Right lobe of liver (tissue), 6 donors: ENCODE measurements at regions not wholly inside any gene's neighbourhood (a gene's known extent, or its start where the extent isn't known, plus 50 kb on each side); places are given as distances from the start of the nearest gene placed in this dataset.
"Not testable (repeated sequence)": the region's sequence is repeated elsewhere in the genome, so short reads cannot be mapped to it uniquely, and the experiment has no call there.

Source experiments
- ATAC-seq, 4 donors: fragments of 200-7000 bp; cut with Tn5 transposase; one replicate each; pipeline ENCODE4 v1.9.1; 2020; ENCODE audit warnings: mild to moderate bottlenecking in 4 of 4, moderate library complexity in 4 of 4
- DNase-seq, 3 donors: peaks; one replicate each; pipeline ENCODE4 v3.0.0-alpha.2; 2020
- H3K27ac ChIP-seq, 3 donors: fragments of 200-600 bp; one replicate each; pipeline ENCODE4 v1.8.0; 2022
- H3K27me3 ChIP-seq, 2 donors: fragments of 200-600 bp; one replicate each; pipeline ENCODE4 v1.8.0; 2022
- H3K36me3 ChIP-seq, 4 donors: fragments of 200-600 bp; sonication (generic) in 1 of 4; one replicate each; pipeline versions ENCODE4 v1.5.1 to v1.8.0; 2017 to 2022; ENCODE audit warnings: control low read depth in 1 of 4
- H3K4me1 ChIP-seq, 4 donors: fragments of 200-600 bp; sonication (generic) in 1 of 4; one replicate each; pipeline versions ENCODE4 v1.5.1 to v1.8.0; 2017 to 2022; ENCODE audit warnings: control low read depth in 1 of 4
- H3K4me3 ChIP-seq, 3 donors: fragments of 200-600 bp; one replicate each; pipeline ENCODE4 v1.8.0; 2022
- H3K9me3 ChIP-seq, 4 donors: fragments of 200-600 bp; sonication (generic) in 1 of 4; one replicate each; pipeline versions ENCODE4 v1.5.1 to v1.8.0; 2017 to 2022; ENCODE audit warnings: control low read depth in 1 of 4
- CTCF ChIP-seq, 4 donors: fragments of 200-600 bp in 3 of 4; fragments of 450-650 bp in 1 of 4; IDR thresholded peaks; one replicate each; pipeline versions ENCODE4 v1.5.1 to v1.8.0; 2016 to 2022; ENCODE audit warnings: antibody characterized with exemption in 4 of 4, mild to moderate bottlenecking in 2 of 4
- POLR2A ChIP-seq: fragments of 450-650 bp; IDR thresholded peaks from one replicate; pipeline ENCODE4 v1.6.1; 2017; ENCODE audit warnings: antibody characterized with exemption, mild to moderate bottlenecking
- WGBS: methylation state at CpG from one replicate; pipeline ENCODE4 v1.1.6; 2018; ENCODE audit warnings: low coverage, low lambda C conversion rate; ENCODE audit not compliant: insufficient coverage; ENCODE audit errors: missing lambda C conversion rate; 5-methylcytosine and 5-hydroxymethylcytosine counted together
- intact Hi-C, 2 donors: fragments of 100-400 bp; cut with DNase I; formaldehyde crosslinking; loops; one replicate each; pipeline versions ENCODE4 v1.11.2 to v1.14.1; 2022
- donor health status: DM: no; HTN: yes; CAD: no.
- donor health status: DM: no; HTN: no; CAD: no.
- donor health status: DM: no; HTN: no; CAD: no.
- donor health status: DM: no; HTN: yes; CAD: no.
- donor health status: DM: no; HTN: yes; CAD: no.

GRCh38 chr6:137283080-137283479, 63.9 kb upstream of the IFNGR1 start:
- Histone ChIP-seq H3K9me3 (no peaks in the 10 kb centered on the region), H3K36me3 (no peaks in the 10 kb centered on the region), H3K27ac (no peak overlapping the region), H3K4me1 (peaks cover 0 to 3% (median 0%) of the 10 kb centered on the region in 4 donors), H3K27me3 (no peaks in the 10 kb centered on the region), H3K4me3 (no peak overlapping the region)
- intact Hi-C loops: no loop called here
- TF ChIP-seq POLR2A (no peak), CTCF (IDR thresholded peaks at IDR 0.05) (no peak)
- DNase-seq: no peak
- WGBS: 86% methylated on average over 1 of the region's 2 CpGs
- ATAC-seq: no peak

- H3K4me3 ChIP-seq: no peak overlapping the region
- no peak for TF ChIP-seq CTCF (IDR thresholded peaks at IDR 0.05)
- no peak for TF ChIP-seq POLR2A
- intact Hi-C loops: no loop called here
- DNase-seq: no peak
- WGBS: 76% methylated on average over 6 of the region's 8 CpGs
- H3K36me3 ChIP-seq: no peaks in the 10 kb centered on the region
- H3K9me3 ChIP-seq: no peaks in the 10 kb centered on the region
- no peak overlapping the region for H3K27ac ChIP-seq
- H3K4me1 ChIP-seq: peaks cover 0 to 3% (median 0%) of the 10 kb centered on the region in 4 donors
- H3K27me3 ChIP-seq: no peaks in the 10 kb centered on the region
- ATAC-seq: peak in 3 of 4 donors; percentile 34 to 52 (median 40)
Observed at GRCh38 chr6:137282254-137282653, 63.1 kb upstream of the IFNGR1 start.

- intact Hi-C loops: loop anchor here in 1 of 2 donors (10.0 kb wide), 1 partner anchor 136 kb away; no protein-coding TSS in a partner anchor
- H3K4me1 ChIP-seq: not testable (repeated sequence)
Observed at GRCh38 chr6:137279279-137279678, 60.1 kb upstream of the IFNGR1 start.

GRCh38 chr6:137277971-137278637, 58.9 kb upstream of the IFNGR1 start:
- intact Hi-C loops: loop anchor here in 1 of 2 donors (10.0 kb wide), 1 partner anchor 137 kb away; no protein-coding TSS in a partner anchor

More at GRCh38 chr6:137279279-137279678, 60.1 kb upstream of the IFNGR1 start:
- H3K36me3 ChIP-seq, DNase-seq, H3K27ac ChIP-seq, H3K4me3 ChIP-seq, H3K27me3 ChIP-seq, H3K9me3 ChIP-seq, ATAC-seq: not testable (repeated sequence)
- 71% methylated on average over 4 of the region's 4 CpGs for WGBS

More at GRCh38 chr6:137277971-137278637, 58.9 kb upstream of the IFNGR1 start:
- ATAC-seq (no peak), DNase-seq (no peak)
- 71% methylated on average over 14 of the region's 14 CpGs for WGBS
- Histone ChIP-seq H3K27me3 (no peaks in the 10 kb centered on the region), H3K4me3 (no peak overlapping the region), H3K9me3 (no peaks in the 10 kb centered on the region), H3K27ac (no peak overlapping the region), H3K36me3 (no peaks in the 10 kb centered on the region), H3K4me1 (no peaks in the 10 kb centered on the region)
- TF ChIP-seq POLR2A (no peak), CTCF (IDR thresholded peaks at IDR 0.05) (no peak)
